Loucy (cell line): ENCODE measurements at regions not wholly inside any gene's neighbourhood (a gene's known extent, or its start where the extent isn't known, plus 50 kb on each side); places are given as distances from the start of the nearest gene placed in this dataset.

Source experiments
- H2AFZ ChIP-seq: fragments of 200-600 bp; sonication (generic); 2 replicates; pipeline ENCODE4 v1.6.0; 2016; ENCODE audit warnings: antibody characterized with exemption, mild to moderate bottlenecking, low read length, moderate library complexity
- H3F3A ChIP-seq: fragments of 200-600 bp; 2 replicates; pipeline ENCODE4 v1.6.0; 2016; ENCODE audit warnings: antibody characterized with exemption, low read depth, mild to moderate bottlenecking
- H3K27me3 ChIP-seq: fragments of 200-600 bp; sonication (generic); 2 replicates; pipeline ENCODE4 v1.6.1; 2014; ENCODE audit warnings: low read length, mild to moderate bottlenecking; ENCODE audit not compliant: insufficient read depth, poor library complexity, severe bottlenecking
- H3K36me3 ChIP-seq: fragments of 200-600 bp; sonication (generic); 2 replicates; pipeline ENCODE4 v1.6.1; 2016; ENCODE audit warnings: low read length; ENCODE audit not compliant: insufficient read depth
- H3K4me1 ChIP-seq: fragments of 200-600 bp; sonication (generic); 2 replicates; pipeline ENCODE4 v1.5.1; 2014; ENCODE audit warnings: low read length, mild to moderate bottlenecking; ENCODE audit not compliant: insufficient read depth, poor library complexity, severe bottlenecking
- H3K4me2 ChIP-seq: fragments of 200-600 bp; sonication (generic); 2 replicates; pipeline ENCODE4 v1.6.0; 2014; ENCODE audit warnings: antibody characterized with exemption, low read length, low read depth, mild to moderate bottlenecking; ENCODE audit not compliant: poor library complexity, severe bottlenecking
- H3K4me3 ChIP-seq: fragments of 200-600 bp; sonication (generic); 2 replicates; pipeline ENCODE4 v1.5.1; 2014; ENCODE audit warnings: low read length, mild to moderate bottlenecking, mixed read lengths; ENCODE audit not compliant: poor library complexity, severe bottlenecking
- H3K79me2 ChIP-seq: fragments of 200-600 bp; sonication (generic); 2 replicates; pipeline ENCODE4 v1.6.1; 2014; ENCODE audit warnings: low read length; ENCODE audit not compliant: insufficient read depth
- H3K9ac ChIP-seq: fragments of 200-600 bp; sonication (generic); 2 replicates; pipeline ENCODE4 v1.6.0; 2014; ENCODE audit warnings: mild to moderate bottlenecking, low read depth, low read length, moderate library complexity; ENCODE audit not compliant: poor library complexity, severe bottlenecking
- H3K9me2 ChIP-seq: fragments of 200-600 bp; sonication (generic); replicated peaks from 2 replicates; pipeline ENCODE4 v1.6.1; 2016; ENCODE audit warnings: low read depth, low read length, mixed read lengths
- H3K9me3 ChIP-seq: fragments of 200-600 bp; sonication (generic); 2 replicates; pipeline ENCODE4 v1.6.1; 2014; ENCODE audit warnings: mild to moderate bottlenecking, antibody characterized with exemption, low read length, low read depth; ENCODE audit not compliant: insufficient read depth
- H4K20me1 ChIP-seq: fragments of 200-600 bp; sonication (generic); 2 replicates; pipeline ENCODE4 v1.6.0; 2014; ENCODE audit warnings: antibody characterized with exemption, low read length, mild to moderate bottlenecking; ENCODE audit not compliant: insufficient read depth, poor library complexity, severe bottlenecking
- CTCF ChIP-seq: fragments of 200-600 bp; sonication (generic); conservative IDR thresholded peaks from 2 replicates; pipeline ENCODE4 v1.5.1; 2014; ENCODE audit warnings: mild to moderate bottlenecking, antibody characterized with exemption, low read length
- EZH2phosphoT487 ChIP-seq: fragments of 200-600 bp; IDR thresholded peaks from 2 replicates; pipeline ENCODE4 v1.6.1; 2018; ENCODE audit warnings: antibody characterized with exemption, mild to moderate bottlenecking, moderate library complexity, borderline replicate concordance

GRCh38 chr3:72155391-72156064 is 370.6 kb upstream of the PROK2 start:
- H3K4me1 ChIP-seq: peaks cover 15% of the 10 kb centered on the region
- TF ChIP-seq CTCF (no peak), EZH2phosphoT487 (no peak)
- H3K9ac ChIP-seq: no peak overlapping the region
- no peak overlapping the region for H3K4me3 ChIP-seq
- no peak overlapping the region for H3K4me2 ChIP-seq
- H3K9me3 ChIP-seq: no peaks in the 10 kb centered on the region
- H3K27me3 ChIP-seq: no peaks in the 10 kb centered on the region
- no peaks in the 10 kb centered on the region for H4K20me1 ChIP-seq
- H3K36me3 ChIP-seq: no peaks in the 10 kb centered on the region
- H2AFZ ChIP-seq: no peak overlapping the region
- H3K9me2 ChIP-seq: no peaks in the 10 kb centered on the region
- H3F3A ChIP-seq: no peaks in the 10 kb centered on the region
- no peaks in the 10 kb centered on the region for H3K79me2 ChIP-seq

DNA sequence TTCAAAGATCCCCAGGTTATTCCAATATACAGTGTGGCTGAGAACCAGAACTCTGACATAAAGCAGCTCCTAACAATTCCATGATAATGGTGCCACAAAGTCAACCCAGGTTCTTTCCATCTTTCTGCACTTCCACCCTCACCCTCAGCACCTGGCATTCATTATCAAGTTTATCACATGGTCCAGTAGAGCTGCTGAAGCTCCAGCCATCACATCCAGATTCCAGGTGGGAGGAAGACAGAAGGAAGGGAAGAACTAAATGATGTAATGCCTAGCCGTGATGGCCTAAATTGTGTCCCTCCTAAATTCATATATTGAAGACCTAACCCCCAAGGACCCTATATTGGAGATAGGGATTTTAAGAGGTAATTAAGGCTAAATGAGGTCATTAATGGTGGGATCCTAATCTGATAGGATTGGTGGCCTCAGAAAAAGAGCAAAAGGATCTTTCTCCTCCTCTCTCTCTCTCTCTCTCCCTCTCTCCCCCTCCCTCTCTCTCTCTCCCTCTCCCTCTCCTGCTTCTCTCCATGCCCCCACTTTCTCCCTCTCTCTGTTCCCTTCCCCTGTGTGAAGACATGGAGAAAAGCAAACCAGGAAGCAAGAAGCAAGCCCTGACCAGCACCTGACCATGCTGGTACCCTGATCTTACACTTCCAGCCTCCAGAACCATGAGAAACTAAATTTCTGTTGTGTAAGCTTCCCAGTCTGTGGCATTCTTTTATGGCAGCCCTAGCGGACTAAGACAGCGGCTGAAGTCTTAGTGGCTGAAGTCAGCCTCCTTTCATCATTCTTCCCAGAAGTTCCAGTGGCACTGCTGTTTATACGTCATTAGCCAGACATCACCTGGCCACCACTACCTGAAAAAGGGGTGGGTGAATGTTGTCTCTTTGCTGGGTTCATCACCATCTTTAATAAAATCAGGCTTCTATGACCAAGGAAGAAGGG is 369.7 kb upstream of the PROK2 start:
- H3K79me2 ChIP-seq: no peaks in the 10 kb centered on the region
- peaks cover 15% of the 10 kb centered on the region for H3K4me1 ChIP-seq
- H3K9ac ChIP-seq: no peak overlapping the region
- no peak overlapping the region for H2AFZ ChIP-seq
- H3F3A ChIP-seq: no peaks in the 10 kb centered on the region
- no peaks in the 10 kb centered on the region for H3K36me3 ChIP-seq
- H3K27me3 ChIP-seq: no peaks in the 10 kb centered on the region
- no peaks in the 10 kb centered on the region for H3K9me2 ChIP-seq
- no peak overlapping the region for H3K4me2 ChIP-seq
- H4K20me1 ChIP-seq: no peaks in the 10 kb centered on the region
- H3K4me3 ChIP-seq: no peak overlapping the region
- TF ChIP-seq EZH2phosphoT487 (no peak), CTCF (no peak)
- H3K9me3 ChIP-seq: no peaks in the 10 kb centered on the region

DNA sequence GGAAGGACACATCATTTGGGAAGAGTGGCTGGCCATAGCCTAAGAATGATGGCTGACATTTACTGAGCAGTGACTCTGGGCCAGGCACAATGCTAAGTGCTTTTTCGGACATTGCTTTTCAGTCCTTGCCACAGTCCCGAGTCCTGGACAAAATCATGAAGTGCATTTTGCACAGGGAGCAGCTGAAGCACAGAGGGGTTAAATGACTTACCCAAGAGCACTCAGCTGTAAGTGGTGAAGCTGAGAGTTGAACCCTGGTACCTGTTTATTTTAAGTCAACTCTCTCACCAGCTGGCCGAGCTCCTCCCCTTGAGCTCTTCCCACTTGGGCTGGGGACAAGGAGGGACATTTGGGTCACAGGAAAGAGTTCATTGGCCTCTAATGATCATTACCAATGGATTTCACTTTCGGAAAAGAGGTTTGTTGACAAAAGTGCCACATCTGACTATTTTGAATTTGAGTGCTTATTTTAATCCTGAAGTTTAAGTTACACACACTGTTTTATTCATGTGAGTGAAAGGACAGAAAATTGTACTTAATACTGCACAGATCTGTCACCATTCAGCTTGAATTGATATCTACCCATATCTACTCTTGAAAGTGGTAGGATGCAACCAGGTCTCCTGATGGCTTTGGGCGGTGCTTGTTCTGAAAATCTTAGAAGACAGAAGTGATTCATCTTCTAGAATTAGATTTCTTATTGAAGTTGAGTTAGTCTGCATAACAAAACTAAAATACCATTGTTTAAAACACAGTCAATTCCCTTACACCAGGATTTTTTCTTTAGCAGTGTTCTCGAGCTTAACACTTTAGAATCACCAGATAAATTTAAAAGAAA is 368.7 kb upstream of the PROK2 start:
- no peak overlapping the region for H3K9ac ChIP-seq
- H3K9me3 ChIP-seq: no peaks in the 10 kb centered on the region
- H3K4me2 ChIP-seq: no peak overlapping the region
- H3K9me2 ChIP-seq: no peaks in the 10 kb centered on the region
- no peaks in the 10 kb centered on the region for H3K79me2 ChIP-seq
- H3K4me3 ChIP-seq: no peak overlapping the region
- H2AFZ ChIP-seq: no peak overlapping the region
- no peaks in the 10 kb centered on the region for H3K36me3 ChIP-seq
- no peaks in the 10 kb centered on the region for H3F3A ChIP-seq
- peaks cover 14% of the 10 kb centered on the region for H3K4me1 ChIP-seq
- H3K27me3 ChIP-seq: no peaks in the 10 kb centered on the region
- TF ChIP-seq CTCF: no peak
- TF ChIP-seq EZH2phosphoT487: no peak
- H4K20me1 ChIP-seq: no peaks in the 10 kb centered on the region
